GM12891 (cell line): ENCODE measurements at regions not wholly inside any gene's neighbourhood (a gene's known extent, or its start where the extent isn't known, plus 50 kb on each side); places are given as distances from the start of the nearest gene placed in this dataset.

ENCODE experiments used
- POLR2A ChIP-seq: IDR thresholded peaks from 2 replicates; pipeline ENCODE4 v1.6.1; 2011; ENCODE audit warnings: low read depth, low read length, control low read depth
- SPI1 ChIP-seq: IDR thresholded peaks from 2 replicates; pipeline ENCODE4 v1.6.1; 2011; ENCODE audit warnings: low read depth, low read length, control low read depth

GRCh38 chr5:96157841-96158291, 196.2 kb upstream of the ELL2 start:
- TF ChIP-seq POLR2A (no peak), SPI1 (no peak)
